Activated T-cell treated with anti-CD3 and anti-CD28 coated beads, Interleukin-2, amount 50 U/mL, for 4 hours (primary cell): ENCODE measurements at regions not wholly inside any gene's neighbourhood (a gene's known extent, or its start where the extent isn't known, plus 50 kb on each side); places are given as distances from the start of the nearest gene placed in this dataset.

ENCODE experiments used
- ATAC-seq, 2 donors: fragments of 200-7000 bp; cut with Tn5 transposase; one replicate each; pipeline ENCODE4 v1.10.0; 2021
- DNase-seq: peaks from one replicate; pipeline ENCODE4 v3.0.0-alpha.2; 2020
- H3K27me3 Mint-ChIP-seq: one replicate; pipeline ENCODE4 v1.8.0; 2021; ENCODE audit warnings: low read depth, mixed read lengths
- H3K36me3 Mint-ChIP-seq: one replicate; pipeline ENCODE4 v1.8.0; 2022; ENCODE audit warnings: mixed read lengths; ENCODE audit not compliant: insufficient read depth
- H3K4me1 Mint-ChIP-seq: one replicate; pipeline ENCODE4 v1.8.0; 2021; ENCODE audit warnings: low read depth, mixed read lengths
- H3K4me3 Mint-ChIP-seq: one replicate; pipeline ENCODE4 v1.8.0; 2021; ENCODE audit warnings: mild to moderate bottlenecking, moderate library complexity, mixed read lengths
- H3K9me3 Mint-ChIP-seq: one replicate; pipeline ENCODE4 v1.8.0; 2021; ENCODE audit warnings: mixed read lengths

GRCh38 chr10:117424883-117425649 lies 49.8 kb upstream of the PDZD8 start:
- ATAC-seq (no peak), DNase-seq (no peak)
- Mint-ChIP-seq H3K4me3 (no peak overlapping the region), H3K36me3 (no peaks in the 10 kb centered on the region), H3K9me3 (peaks cover 3% of the 10 kb centered on the region), H3K27me3 (no peaks in the 10 kb centered on the region), H3K4me1 (no peaks in the 10 kb centered on the region)
